OCI-LY7 (cell line): ENCODE measurements at regions not wholly inside any gene's neighbourhood (a gene's known extent, or its start where the extent isn't known, plus 50 kb on each side); places are given as distances from the start of the nearest gene placed in this dataset.

Experiments used
- EZH2phosphoT487 ChIP-seq: fragments of 200-600 bp; sonication (generic); IDR thresholded peaks from 2 replicates; pipeline ENCODE4 v1.6.1; 2018; ENCODE audit warnings: low read depth, borderline replicate concordance, mild to moderate bottlenecking, mixed run types, antibody characterized with exemption, low read length, moderate library complexity, mixed read lengths
- TF ChIP-seq, protein P1 (sequence below): fragments of 200-600 bp; sonication (generic); conservative IDR thresholded peaks from 2 replicates; pipeline ENCODE4 v1.5.1; 2014; ENCODE audit warnings: mild to moderate bottlenecking, antibody characterized with exemption, low read length, moderate library complexity, mixed read lengths

GRCh38 chr13:48159401-48159800 lies 64.5 kb upstream of the MED4 start:
- TF ChIP-seq, protein P1, sequence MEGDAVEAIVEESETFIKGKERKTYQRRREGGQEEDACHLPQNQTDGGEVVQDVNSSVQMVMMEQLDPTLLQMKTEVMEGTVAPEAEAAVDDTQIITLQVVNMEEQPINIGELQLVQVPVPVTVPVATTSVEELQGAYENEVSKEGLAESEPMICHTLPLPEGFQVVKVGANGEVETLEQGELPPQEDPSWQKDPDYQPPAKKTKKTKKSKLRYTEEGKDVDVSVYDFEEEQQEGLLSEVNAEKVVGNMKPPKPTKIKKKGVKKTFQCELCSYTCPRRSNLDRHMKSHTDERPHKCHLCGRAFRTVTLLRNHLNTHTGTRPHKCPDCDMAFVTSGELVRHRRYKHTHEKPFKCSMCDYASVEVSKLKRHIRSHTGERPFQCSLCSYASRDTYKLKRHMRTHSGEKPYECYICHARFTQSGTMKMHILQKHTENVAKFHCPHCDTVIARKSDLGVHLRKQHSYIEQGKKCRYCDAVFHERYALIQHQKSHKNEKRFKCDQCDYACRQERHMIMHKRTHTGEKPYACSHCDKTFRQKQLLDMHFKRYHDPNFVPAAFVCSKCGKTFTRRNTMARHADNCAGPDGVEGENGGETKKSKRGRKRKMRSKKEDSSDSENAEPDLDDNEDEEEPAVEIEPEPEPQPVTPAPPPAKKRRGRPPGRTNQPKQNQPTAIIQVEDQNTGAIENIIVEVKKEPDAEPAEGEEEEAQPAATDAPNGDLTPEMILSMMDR = no peak
- no peak for TF ChIP-seq EZH2phosphoT487
